ENCODE measurements at regions not wholly inside any gene's neighbourhood (a gene's known extent, or its start where the extent isn't known, plus 50 kb on each side); places are given as distances from the start of the nearest gene placed in this dataset.

GRCh38 chr4:41324861-41325260 lies 68.1 kb downstream of the UCHL1 start:
- no peak for TF ChIP-seq CEBPB (IDR thresholded peaks at IDR 0.05)

GRCh38 chr4:41325901-41326300 lies 69.2 kb downstream of the UCHL1 start:
- no peak for TF ChIP-seq ZBTB7A (IDR thresholded peaks at IDR 0.05; ENCODE audit: low read depth)
- TF ChIP-seq CEBPB (IDR thresholded peaks at IDR 0.05): no peak
- no peak for TF ChIP-seq TCF12 (IDR thresholded peaks at IDR 0.05; ENCODE audit: low read depth)
- TF ChIP-seq, protein P1, sequence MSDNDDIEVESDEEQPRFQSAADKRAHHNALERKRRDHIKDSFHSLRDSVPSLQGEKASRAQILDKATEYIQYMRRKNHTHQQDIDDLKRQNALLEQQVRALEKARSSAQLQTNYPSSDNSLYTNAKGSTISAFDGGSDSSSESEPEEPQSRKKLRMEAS (IDR thresholded peaks at IDR 0.05): no peak
- no peak for TF ChIP-seq EGR1 (IDR thresholded peaks at IDR 0.05)
- TF ChIP-seq RAD21 (IDR thresholded peaks at IDR 0.05; ENCODE audit: low read depth): no peak
- TF ChIP-seq REST (IDR thresholded peaks at IDR 0.05; ENCODE audit: low read depth): no peak

DNA sequence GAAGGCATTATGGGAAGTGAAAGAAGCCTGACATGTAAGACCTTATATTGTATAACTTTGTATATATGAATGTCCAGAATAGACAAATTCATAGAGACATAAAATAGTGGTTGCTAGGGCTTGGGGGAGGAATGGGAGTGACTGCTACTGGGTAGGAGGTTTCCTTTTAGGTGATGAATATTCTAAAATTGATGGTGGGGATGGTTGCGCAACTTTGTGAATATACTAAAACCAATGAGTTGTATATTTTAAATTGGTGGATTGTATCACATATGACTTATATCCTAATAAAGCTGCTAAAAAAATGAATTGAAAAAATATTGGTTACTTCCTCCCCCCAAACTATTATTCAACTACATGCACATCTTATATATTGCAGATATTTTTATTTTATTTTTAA lies 70.0 kb downstream of the UCHL1 start:
- TF ChIP-seq CEBPB (IDR thresholded peaks at IDR 0.05) (peak; percentile 87), EP300 (IDR thresholded peaks at IDR 0.05; ENCODE audit: borderline replicate concordance) (no peak)

GRCh38 chr4:41327770-41328169 lies 71.0 kb downstream of the UCHL1 start:
- TF ChIP-seq YY1 (IDR thresholded peaks at IDR 0.05; ENCODE audit: low read depth) (0 out of 2 replicates have a peak, but pooled peaks have one; percentile 14), RAD21 (IDR thresholded peaks at IDR 0.05; ENCODE audit: low read depth) (no peak)

DNA sequence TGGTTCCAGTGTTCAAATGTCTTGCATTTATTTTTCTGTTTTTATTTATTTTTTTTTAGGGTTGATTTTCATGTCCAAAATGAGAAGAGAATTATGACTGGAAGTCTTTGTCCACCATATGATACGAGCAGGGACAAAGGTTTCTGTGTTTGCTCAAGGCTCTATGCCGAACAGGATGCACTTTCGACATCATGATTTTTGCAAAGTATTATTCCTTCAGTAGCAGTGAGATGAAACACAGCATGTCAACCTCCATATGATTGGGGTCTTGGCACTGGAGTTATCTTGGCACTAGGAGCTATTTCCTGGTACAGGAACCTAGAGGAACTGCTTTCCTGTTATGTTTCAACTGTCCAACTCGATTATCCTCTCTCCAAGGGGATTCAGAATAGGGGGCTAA lies 72.6 kb downstream of the UCHL1 start:
- TF ChIP-seq EGR1 (IDR thresholded peaks at IDR 0.05): no peak
- no peak for TF ChIP-seq TEAD4 (IDR thresholded peaks at IDR 0.05)
- no peak for TF ChIP-seq RAD21 (IDR thresholded peaks at IDR 0.05; ENCODE audit: low read depth)
- no peak for TF ChIP-seq TAF1 (IDR thresholded peaks at IDR 0.05; ENCODE audit: low read depth)
- no peak for TF ChIP-seq YY1 (IDR thresholded peaks at IDR 0.05; ENCODE audit: low read depth)
- TF ChIP-seq CREB1 (IDR thresholded peaks at IDR 0.05; ENCODE audit: low read depth): no peak
- TF ChIP-seq EP300 (IDR thresholded peaks at IDR 0.05; ENCODE audit: borderline replicate concordance): no peak
- TF ChIP-seq REST (IDR thresholded peaks at IDR 0.05; ENCODE audit: low read depth): no peak
- no peak for TF ChIP-seq CEBPB (IDR thresholded peaks at IDR 0.05)
- no peak for TF ChIP-seq TCF12 (IDR thresholded peaks at IDR 0.05; ENCODE audit: low read depth)
- TF ChIP-seq, protein P2, sequence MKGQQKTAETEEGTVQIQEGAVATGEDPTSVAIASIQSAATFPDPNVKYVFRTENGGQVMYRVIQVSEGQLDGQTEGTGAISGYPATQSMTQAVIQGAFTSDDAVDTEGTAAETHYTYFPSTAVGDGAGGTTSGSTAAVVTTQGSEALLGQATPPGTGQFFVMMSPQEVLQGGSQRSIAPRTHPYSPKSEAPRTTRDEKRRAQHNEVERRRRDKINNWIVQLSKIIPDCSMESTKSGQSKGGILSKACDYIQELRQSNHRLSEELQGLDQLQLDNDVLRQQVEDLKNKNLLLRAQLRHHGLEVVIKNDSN (IDR thresholded peaks at IDR 0.05): no peak
- no peak for TF ChIP-seq ZBTB7A (IDR thresholded peaks at IDR 0.05; ENCODE audit: low read depth)
- no peak for TF ChIP-seq NFIC (IDR thresholded peaks at IDR 0.05)
- no peak for TF ChIP-seq FOXM1 (IDR thresholded peaks at IDR 0.05; ENCODE audit: borderline replicate concordance, low read depth)
- TF ChIP-seq, protein P1 (IDR thresholded peaks at IDR 0.05): no peak

GRCh38 chr4:41331224-41331623 lies 74.5 kb downstream of the UCHL1 start:
- no peak for TF ChIP-seq TCF12 (IDR thresholded peaks at IDR 0.05; ENCODE audit: low read depth)
- no peak for TF ChIP-seq CREB1 (IDR thresholded peaks at IDR 0.05; ENCODE audit: low read depth)
- TF ChIP-seq TEAD4 (IDR thresholded peaks at IDR 0.05): no peak
- TF ChIP-seq EGR1 (IDR thresholded peaks at IDR 0.05): no peak
- TF ChIP-seq, protein P1 (IDR thresholded peaks at IDR 0.05): no peak
- no peak for TF ChIP-seq YY1 (IDR thresholded peaks at IDR 0.05; ENCODE audit: low read depth)
- TF ChIP-seq, protein P2 (IDR thresholded peaks at IDR 0.05): no peak
- TF ChIP-seq CEBPB (IDR thresholded peaks at IDR 0.05): no peak
- TF ChIP-seq TAF1 (IDR thresholded peaks at IDR 0.05; ENCODE audit: low read depth): no peak
- TF ChIP-seq REST (IDR thresholded peaks at IDR 0.05; ENCODE audit: low read depth): no peak
- no peak for TF ChIP-seq NFIC (IDR thresholded peaks at IDR 0.05)
- TF ChIP-seq RAD21 (IDR thresholded peaks at IDR 0.05; ENCODE audit: low read depth): no peak
- TF ChIP-seq ZBTB7A (IDR thresholded peaks at IDR 0.05; ENCODE audit: low read depth): no peak
- no peak for TF ChIP-seq FOXM1 (IDR thresholded peaks at IDR 0.05; ENCODE audit: borderline replicate concordance, low read depth)
- no peak for TF ChIP-seq EP300 (IDR thresholded peaks at IDR 0.05; ENCODE audit: borderline replicate concordance)
